ENCODE measurements at regions not wholly inside any gene's neighbourhood (a gene's known extent, or its start where the extent isn't known, plus 50 kb on each side); places are given as distances from the start of the nearest gene placed in this dataset.

- H3K36me3 ChIP-seq: no peaks in the 10 kb centered on the region
- DNase-seq: no peak
- no peak overlapping the region for H3K4me3 ChIP-seq (replicated peaks in 1 of 3)
- H3K4me1 ChIP-seq: no peaks in the 10 kb centered on the region
- WGBS, 2 donors: 83 to 90% methylated on average over 1 of the region's 1 CpG
- no peaks in the 10 kb centered on the region for H3K27me3 ChIP-seq
- no peak overlapping the region for H3K27ac ChIP-seq
- TF ChIP-seq, protein P1, sequence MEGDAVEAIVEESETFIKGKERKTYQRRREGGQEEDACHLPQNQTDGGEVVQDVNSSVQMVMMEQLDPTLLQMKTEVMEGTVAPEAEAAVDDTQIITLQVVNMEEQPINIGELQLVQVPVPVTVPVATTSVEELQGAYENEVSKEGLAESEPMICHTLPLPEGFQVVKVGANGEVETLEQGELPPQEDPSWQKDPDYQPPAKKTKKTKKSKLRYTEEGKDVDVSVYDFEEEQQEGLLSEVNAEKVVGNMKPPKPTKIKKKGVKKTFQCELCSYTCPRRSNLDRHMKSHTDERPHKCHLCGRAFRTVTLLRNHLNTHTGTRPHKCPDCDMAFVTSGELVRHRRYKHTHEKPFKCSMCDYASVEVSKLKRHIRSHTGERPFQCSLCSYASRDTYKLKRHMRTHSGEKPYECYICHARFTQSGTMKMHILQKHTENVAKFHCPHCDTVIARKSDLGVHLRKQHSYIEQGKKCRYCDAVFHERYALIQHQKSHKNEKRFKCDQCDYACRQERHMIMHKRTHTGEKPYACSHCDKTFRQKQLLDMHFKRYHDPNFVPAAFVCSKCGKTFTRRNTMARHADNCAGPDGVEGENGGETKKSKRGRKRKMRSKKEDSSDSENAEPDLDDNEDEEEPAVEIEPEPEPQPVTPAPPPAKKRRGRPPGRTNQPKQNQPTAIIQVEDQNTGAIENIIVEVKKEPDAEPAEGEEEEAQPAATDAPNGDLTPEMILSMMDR (IDR thresholded peaks at IDR 0.05): no peak
- TF ChIP-seq POLR2A (IDR thresholded peaks at IDR 0.05): no peak
- no peaks in the 10 kb centered on the region for H3K9me3 ChIP-seq
- intact Hi-C loops (cut with DNase I): no loop called here
Measured at GRCh38 chr2:16336491-16336890, 329.1 kb downstream of the CYRIA start.

- no peaks in the 10 kb centered on the region for H3K36me3 ChIP-seq
- WGBS, 2 donors: 43% methylated on average over 3 of the region's 3 CpGs
- no peak overlapping the region for H3K27ac ChIP-seq
- no peak overlapping the region for H3K4me3 ChIP-seq (replicated peaks in 1 of 3)
- H3K27me3 ChIP-seq: no peaks in the 10 kb centered on the region
- H3K9me3 ChIP-seq: no peaks in the 10 kb centered on the region
- TF ChIP-seq, protein P1 (IDR thresholded peaks at IDR 0.05): no peak
- TF ChIP-seq POLR2A (IDR thresholded peaks at IDR 0.05): no peak
- intact Hi-C loops (cut with DNase I): no loop called here
- no peak for DNase-seq
- no peaks in the 10 kb centered on the region for H3K4me1 ChIP-seq
Measured at GRCh38 chr2:16335947-16336346, 329.7 kb downstream of the CYRIA start.

DNA sequence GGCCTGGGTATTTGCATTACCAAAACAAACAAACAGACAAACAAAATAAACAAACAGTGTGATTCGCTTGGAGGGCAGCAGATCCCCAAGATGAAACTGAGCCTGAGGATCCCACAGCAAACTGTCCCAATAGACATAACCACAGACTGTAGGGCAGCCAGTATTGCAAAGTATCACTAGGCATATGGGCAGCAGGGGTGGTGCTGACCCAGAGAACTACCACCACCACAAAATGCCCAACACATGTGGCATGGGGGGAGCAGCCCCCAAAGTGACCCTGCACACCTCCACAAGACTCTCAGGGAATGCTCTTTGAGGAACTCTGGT is 330.1 kb downstream of the CYRIA start:
- TF ChIP-seq POLR2A (IDR thresholded peaks at IDR 0.05): no peak
- TF ChIP-seq, protein P1 (IDR thresholded peaks at IDR 0.05): no peak
- no peak for DNase-seq
- intact Hi-C loops (cut with DNase I): no loop called here
- H3K4me1 ChIP-seq: no peaks in the 10 kb centered on the region
- no peaks in the 10 kb centered on the region for H3K36me3 ChIP-seq
- H3K27ac ChIP-seq: no peak overlapping the region
- H3K4me3 ChIP-seq (replicated peaks in 1 of 3): no peak overlapping the region
- H3K9me3 ChIP-seq: no peaks in the 10 kb centered on the region
- H3K27me3 ChIP-seq: no peaks in the 10 kb centered on the region
- WGBS, 2 donors: 83 to 89% methylated on average over 1 of the region's 1 CpG

DNA sequence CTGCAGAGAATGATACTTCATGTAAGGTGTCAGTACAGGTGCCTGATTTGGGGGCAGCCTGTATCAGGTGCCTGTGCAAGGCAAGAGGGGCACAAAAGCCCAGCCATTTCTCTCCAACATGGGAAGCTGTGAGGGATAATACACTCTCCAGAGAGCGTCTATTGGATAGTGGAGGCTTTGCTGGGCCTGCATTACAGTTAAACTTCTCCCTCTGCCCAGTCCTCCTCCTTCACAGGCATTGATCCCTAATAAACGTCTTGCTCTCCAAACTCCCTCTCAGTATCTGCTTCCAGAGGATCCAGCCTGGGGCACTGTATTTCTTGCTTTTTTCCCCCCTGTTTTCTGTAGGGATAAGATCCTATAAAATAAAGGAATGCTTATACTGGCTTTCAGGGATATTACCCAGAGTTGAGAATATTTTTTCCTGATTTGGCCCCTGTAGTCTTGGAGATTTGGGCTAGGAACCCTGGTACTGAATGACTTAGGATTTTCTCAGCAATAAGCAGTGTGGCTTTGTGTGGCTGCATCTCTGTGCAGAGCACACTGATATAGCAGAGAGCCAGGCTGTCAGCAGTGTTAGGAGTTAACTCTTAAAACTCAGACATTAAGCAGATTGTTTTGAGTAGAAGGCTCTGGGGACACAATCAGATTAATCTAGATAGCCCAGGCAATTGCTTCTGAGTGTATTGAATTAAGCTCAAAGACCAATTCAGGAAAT is 330.6 kb downstream of the CYRIA start:
- TF ChIP-seq POLR2A (IDR thresholded peaks at IDR 0.05): no peak
- TF ChIP-seq, protein P1 (IDR thresholded peaks at IDR 0.05): no peak
- DNase-seq: no peak
- H3K27ac ChIP-seq: no peak overlapping the region
- H3K9me3 ChIP-seq: no peaks in the 10 kb centered on the region
- no peaks in the 10 kb centered on the region for H3K36me3 ChIP-seq
- intact Hi-C loops (cut with DNase I): no loop called here
- H3K4me3 ChIP-seq (replicated peaks in 1 of 3): no peak overlapping the region
- 44 to 45% methylated on average over 2 of the region's 2 CpGs for WGBS, 2 donors
- H3K27me3 ChIP-seq: no peaks in the 10 kb centered on the region
- no peaks in the 10 kb centered on the region for H3K4me1 ChIP-seq

DNA sequence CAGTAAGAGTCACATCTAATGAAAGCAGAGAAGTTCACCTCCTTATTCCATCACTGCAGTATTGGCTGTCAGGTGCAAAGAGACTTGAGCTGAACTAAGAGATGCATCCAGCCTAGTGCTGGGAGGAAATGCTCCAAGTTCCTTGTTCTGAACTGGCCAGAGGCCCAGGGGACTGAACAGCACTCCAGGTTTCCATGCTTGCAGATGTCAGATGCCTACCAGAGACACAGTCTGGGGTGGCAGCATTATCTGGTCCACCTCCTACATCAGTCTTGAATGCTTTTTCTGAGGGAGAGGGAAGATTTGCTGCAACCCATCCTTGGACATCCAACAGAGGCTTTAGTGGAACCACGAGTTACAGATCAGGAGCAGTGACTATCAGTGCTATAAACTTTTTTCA is 331.3 kb downstream of the CYRIA start:
- Histone ChIP-seq H3K27me3 (no peaks in the 10 kb centered on the region), H3K4me3 (replicated peaks in 1 of 3) (no peak overlapping the region), H3K9me3 (no peaks in the 10 kb centered on the region), H3K36me3 (no peaks in the 10 kb centered on the region), H3K27ac (no peak overlapping the region), H3K4me1 (no peaks in the 10 kb centered on the region)
- intact Hi-C loops (cut with DNase I): no loop called here
- DNase-seq: no peak
- TF ChIP-seq, protein P1 (IDR thresholded peaks at IDR 0.05): no peak
- no peak for TF ChIP-seq POLR2A (IDR thresholded peaks at IDR 0.05)
- 100% methylated on average over 1 of the region's 1 CpG for WGBS, 2 donors

All from thyroid gland (tissue), 4 donors.